Panc1 (cell line): ENCODE measurements at regions not wholly inside any gene's neighbourhood (a gene's known extent, or its start where the extent isn't known, plus 50 kb on each side); places are given as distances from the start of the nearest gene placed in this dataset.

ENCODE experiments used
- CTCF ChIP-seq: fragments of 450-650 bp; IDR thresholded peaks from 2 replicates; pipeline ENCODE4 v1.5.1; 2017; ENCODE audit warnings: mild to moderate bottlenecking
- POLR2AphosphoS5 ChIP-seq: IDR thresholded peaks from 2 replicates; pipeline ENCODE4 v1.6.1; 2012; ENCODE audit warnings: mild to moderate bottlenecking, low read depth, low read length, moderate library complexity
- REST ChIP-seq, 2 experiments: IDR thresholded peaks; 2 replicates each; pipeline ENCODE4 v1.6.1; 2011 to 2012; ENCODE audit warnings: low read depth in 2 of 2, control low read depth in 1 of 2, low read length in 1 of 2, mild to moderate bottlenecking in 1 of 2, moderate library complexity in 1 of 2; ENCODE audit not compliant: insufficient read depth in 1 of 2
- SIN3A ChIP-seq: IDR thresholded peaks from 2 replicates; pipeline ENCODE4 v1.6.1; 2012; ENCODE audit warnings: low read depth, mild to moderate bottlenecking, low read length, moderate library complexity, borderline replicate concordance; ENCODE audit not compliant: insufficient read depth
- TCF7L2 ChIP-seq: IDR thresholded peaks from 2 replicates; pipeline ENCODE4 v1.6.1; 2011; ENCODE audit warnings: mild to moderate bottlenecking, low read depth, low read length, inconsistent platforms

GRCh38 chr5:73323466-73323865, 125.1 kb downstream of the FOXD1 start:
- no peak for TF ChIP-seq CTCF
- TF ChIP-seq POLR2AphosphoS5 = no peak
- no peak for TF ChIP-seq REST (IDR thresholded peaks at IDR 0.05; ENCODE audit: insufficient read depth in 1 of 2, low read depth in 2 of 2, low read length in 1 of 2)
- TF ChIP-seq TCF7L2 = no peak
- TF ChIP-seq SIN3A = no peak
